ENCODE measurements at regions not wholly inside any gene's neighbourhood (a gene's known extent, or its start where the extent isn't known, plus 50 kb on each side); places are given as distances from the start of the nearest gene placed in this dataset. TPM values are rescaled to one million over a fixed set of nuclear protein-coding genes. Genes with fewer than 3 reads are reported as not detected.
"Not testable (repeated sequence)": the region's sequence is repeated elsewhere in the genome, so short reads cannot be mapped to it uniquely, and the experiment has no call there.

DNA sequence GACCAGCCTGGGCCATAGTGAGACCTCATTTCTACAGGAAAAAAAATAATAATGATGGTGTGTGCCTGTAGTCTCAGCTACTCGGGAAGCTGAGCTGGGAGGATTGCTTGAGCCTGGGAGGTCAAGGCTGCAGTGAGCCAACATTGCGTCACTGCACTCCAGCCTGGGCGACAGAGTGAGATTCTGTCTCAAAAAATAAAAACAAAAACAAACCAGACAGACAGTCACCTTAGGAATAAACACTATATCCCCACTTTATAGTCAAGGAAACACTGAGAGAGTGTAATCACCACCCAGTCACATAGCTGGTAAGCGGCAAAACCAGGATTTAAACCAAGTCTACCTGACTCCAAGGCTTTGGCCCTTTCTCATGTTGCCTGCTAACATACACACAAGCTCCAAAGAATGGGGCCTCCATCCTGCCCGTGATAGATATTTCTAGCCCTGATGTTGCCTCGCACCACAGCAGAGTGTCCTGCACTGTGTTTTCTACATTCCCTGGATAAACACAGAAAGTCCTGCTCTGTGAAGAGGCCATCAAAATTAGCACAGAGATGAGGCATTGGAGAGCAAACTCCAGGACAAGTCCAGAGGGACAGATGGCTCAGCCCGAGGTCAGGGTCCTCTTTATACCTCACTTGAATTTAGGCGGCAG lies 66.1 kb upstream of the SMURF2 start:
- no peak for DNase-seq (ENCODE audit: low spot score)

DNA sequence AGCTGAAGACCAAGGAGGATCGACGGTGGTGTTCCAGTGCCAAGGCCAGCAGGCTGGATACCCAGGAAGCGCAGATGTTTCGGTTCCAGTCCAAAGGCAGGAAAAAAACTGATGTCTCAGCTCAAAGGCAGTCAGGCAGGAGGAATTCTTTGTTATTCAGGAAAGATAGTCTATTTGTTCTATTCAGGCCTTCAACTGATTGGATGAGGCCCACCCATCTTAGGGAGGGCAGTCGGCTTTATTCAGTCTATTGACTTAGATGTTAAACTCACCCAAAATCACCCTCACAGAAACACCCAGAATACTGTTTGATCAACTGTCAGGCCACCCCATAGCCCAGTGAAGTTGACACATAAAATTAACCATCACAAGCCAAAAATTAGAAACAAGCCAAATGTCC lies 63.9 kb upstream of the SMURF2 start:
- DNase-seq (ENCODE audit: low spot score), result not testable (repeated sequence)

DNA sequence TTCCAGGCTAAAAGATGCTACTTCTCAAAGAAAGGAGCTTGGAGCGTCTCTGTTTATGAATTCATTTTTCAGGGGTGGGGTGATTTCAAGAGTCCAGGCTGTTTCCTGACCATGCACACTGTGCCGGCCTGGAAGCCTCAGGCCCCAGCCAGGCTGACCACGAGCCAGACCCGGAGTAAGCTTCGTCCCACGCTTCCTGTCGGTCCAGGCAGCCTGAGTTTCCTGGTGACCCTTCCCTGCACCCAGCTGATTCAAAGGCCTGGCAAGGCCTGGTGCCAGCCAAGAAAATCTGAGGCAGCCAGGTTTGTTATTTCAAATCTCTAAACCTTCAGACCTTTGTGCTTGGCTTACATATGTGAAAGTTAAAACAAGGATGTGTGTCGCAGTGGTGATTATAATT lies 62.1 kb upstream of the SMURF2 start:
- DNase-seq (ENCODE audit: low spot score), result not testable (repeated sequence)

DNA sequence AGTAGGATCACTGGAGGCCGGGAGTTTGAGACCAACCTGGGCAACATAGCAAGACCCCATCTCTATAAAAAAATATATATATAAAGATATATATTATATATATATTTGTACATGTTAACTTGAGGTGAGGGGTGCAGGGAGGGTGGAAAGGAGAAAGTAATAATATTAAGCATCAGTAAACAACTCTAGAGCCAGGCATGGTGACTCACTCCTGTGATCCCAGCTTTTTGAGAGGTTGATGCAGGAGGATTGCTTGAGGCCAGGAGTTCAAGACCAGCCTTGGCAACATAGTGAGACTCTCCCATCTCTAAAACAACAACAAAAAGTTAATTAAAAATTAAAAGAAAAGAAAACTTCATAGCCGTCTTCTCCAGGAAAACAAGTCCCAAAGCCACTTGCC lies 61.7 kb upstream of the SMURF2 start:
- DNase-seq (ENCODE audit: low spot score), result no peak

DNA sequence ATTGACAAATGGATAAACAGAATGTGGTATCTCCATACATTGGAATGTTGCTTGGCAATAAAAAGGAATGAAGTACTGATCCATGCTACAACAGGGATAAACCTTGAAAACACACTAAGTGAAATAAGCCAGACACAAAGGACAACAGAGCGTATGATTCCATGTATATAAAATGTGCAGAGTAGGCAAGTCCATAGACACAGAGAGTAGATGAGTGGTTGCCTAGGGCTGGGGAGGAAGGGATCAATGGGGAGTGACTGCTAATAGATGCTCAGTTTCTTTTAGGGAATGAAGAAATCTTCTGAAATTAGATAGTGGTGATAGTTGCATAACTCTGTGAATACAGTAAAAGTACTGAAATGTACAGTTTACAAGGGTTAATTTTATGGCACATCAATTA lies 59.4 kb upstream of the SMURF2 start:
- not testable (repeated sequence) for DNase-seq (ENCODE audit: low spot score)

DNA sequence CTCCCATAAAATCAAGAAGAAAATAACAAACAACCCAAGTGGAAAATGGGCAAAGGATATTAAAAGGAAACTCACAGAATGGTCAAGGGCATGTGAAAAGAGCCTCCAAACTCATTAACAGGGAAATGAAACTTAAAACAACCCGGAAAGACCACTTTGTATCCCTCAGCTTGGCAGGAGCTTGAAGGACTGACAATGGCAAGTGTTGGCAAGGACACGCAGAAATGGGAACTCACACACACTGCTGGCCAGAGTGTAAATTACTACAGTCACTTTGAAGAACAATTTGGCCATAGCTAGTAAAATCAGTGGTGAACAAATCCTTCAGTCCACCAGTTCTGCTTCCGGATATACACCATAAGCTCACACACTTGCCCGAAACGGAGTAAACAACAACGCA lies 58.1 kb upstream of the SMURF2 start:
- not testable (repeated sequence) for DNase-seq (ENCODE audit: low spot score)

DNA sequence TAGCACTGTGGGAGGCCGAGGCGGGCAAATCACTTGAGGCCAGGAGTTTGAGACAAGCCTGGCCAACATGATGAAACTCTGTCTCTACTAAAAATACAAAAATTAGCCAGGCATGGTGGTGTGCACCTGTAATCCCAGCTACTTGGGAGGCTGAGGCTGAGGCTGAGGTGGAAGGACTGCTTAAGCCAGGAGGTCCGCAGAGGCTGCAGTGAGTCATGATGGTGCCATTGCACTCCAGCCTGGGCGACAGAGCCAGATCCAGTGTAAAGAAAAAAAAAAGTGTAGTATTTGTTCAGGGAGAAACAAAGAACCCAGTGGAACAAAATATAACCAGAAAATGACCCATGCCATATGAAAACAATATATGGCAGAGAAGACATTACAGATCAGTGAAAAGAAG lies 57.4 kb upstream of the SMURF2 start:
- not testable (repeated sequence) for DNase-seq (ENCODE audit: low spot score)

DNA sequence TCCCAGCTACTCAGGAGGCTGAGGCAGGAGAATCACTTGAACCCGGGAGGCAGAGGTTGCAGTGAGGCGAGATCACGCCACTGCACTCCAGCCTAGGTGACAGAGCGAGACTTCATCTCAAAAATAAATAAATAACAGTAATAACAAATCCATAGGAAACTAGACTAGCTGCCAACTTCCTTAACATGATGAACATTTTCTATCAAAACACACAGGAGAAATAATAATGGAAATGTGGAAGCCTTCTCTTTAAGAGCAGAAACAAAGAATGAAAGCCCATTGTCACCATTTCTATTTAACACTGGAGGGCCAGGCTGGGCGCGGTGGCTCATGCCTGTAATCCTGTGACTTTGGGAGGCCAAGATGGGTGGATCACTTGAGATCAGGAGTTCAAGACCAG lies 56.7 kb upstream of the SMURF2 start:
- DNase-seq (ENCODE audit: low spot score), result not testable (repeated sequence)

DNA sequence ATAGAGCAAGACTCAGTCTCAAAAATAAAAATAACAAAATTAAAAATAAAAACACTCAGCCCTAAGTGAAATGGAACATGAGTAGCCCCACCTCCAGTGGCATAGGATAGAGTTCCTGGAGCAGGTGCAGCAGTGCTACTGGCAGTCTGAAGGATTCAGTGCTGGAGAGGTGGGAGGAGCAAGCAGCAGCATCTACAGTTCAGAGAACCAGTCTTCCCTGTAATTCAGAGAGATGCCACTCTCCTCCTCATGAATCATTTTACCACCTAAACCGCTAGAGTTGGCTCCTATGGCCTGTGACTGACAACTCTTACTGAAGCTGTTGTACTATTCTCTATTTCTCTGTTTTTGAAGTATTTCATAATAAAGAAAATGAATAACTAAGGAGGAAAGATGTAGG lies 56.0 kb upstream of the SMURF2 start:
- no peak for DNase-seq (ENCODE audit: low spot score)

DNA sequence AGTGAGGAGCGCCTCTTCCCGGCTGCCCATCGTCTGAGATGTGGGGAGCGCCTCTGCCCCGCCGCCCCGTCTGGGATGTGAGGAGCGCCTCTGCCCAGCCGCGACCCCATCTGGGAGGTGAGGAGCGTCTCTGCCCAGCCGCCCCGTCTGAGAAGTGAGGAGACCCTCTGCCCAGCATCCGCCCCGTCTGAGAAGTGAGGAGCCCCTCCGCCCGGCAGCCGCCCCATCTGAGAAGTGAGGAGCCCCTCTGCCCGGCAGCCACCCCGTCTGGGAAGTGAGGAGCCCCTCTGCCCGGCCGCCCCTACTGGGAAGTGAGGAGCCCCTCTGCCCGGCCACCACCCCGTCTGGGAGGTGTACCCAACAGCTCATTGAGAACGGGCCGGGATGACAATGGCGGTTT lies 54.4 kb upstream of the SMURF2 start:
- DNase-seq (ENCODE audit: low spot score), result not testable (repeated sequence)

DNA sequence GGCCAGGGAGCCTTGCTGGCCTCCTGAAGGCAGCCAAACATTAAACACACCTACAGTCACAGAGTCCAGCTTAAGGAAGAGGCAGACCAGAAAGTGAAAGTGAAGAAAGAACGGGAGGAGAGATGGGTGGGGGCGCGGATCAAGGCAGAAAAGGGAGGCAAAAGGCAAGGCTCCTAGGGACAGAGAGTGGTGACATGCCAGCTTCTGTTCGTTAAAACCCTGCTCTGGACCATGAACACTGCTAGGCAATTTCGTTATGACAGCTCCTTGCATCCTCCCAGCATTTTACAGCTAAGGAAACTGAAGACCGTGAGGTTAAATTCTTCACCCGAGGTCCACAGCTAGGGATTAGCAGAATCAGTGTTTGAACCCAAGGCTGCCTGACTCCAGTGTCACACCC lies 51.7 kb upstream of the SMURF2 start:
- not testable (repeated sequence) for DNase-seq (ENCODE audit: low spot score)

DNA sequence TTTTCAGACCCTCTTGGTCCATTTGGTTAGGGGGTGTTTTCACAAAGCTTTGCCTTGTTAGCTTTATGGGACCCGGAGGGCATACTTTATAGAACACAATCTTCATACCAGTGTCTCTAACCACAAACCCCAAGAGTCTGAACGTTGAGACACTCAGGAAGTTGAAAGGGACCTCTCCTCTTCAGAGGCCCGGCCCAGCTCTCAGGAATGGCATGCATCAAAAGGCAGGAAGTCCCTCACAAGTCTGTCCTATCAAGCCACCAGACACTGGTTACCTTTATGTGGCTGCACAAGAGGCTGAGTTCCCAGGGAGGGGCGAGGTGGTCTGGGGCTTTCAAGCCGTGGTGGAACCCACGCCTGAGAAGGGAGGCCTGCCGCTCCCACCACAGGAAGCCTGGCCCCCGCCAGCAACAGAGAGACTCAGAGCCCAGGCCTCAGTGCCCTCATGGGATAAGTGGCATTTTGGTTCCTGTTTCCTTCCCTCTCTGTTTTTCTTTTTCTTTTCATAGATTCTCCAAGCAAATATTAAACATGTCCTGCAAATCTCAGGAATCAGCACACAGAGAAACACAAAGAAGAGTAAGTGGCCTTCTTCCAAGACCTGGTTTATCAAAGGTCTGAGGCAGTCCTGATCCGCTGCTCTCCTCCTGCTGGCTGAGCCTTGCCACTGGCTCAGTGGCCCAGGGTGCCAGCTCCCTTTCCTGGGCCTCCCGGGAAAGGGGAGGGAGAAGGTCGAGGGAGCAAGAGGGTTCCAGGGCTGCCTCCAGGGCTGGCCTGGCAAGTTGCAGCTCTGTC lies 50.6 kb upstream of the SMURF2 start:
- not testable (repeated sequence) for DNase-seq (ENCODE audit: low spot score)

Small RNA genes in the stretch of these regions (small RNA-seq; reads per million reads assigned to genes)
- not detected for gene AC103810.3
- gene BPTFP1, result not detected
- not detected for gene MINOS1P2
- gene MIR6080, result not detected
